Colonic mucosa (tissue), 4 donors: ENCODE measurements at regions not wholly inside any gene's neighbourhood (a gene's known extent, or its start where the extent isn't known, plus 50 kb on each side); places are given as distances from the start of the nearest gene placed in this dataset.
"Not testable (repeated sequence)": the region's sequence is repeated elsewhere in the genome, so short reads cannot be mapped to it uniquely, and the experiment has no call there.

Experiments
- DNase-seq: peaks from one replicate; pipeline ENCODE4 v3.0.0-alpha.2; 2020
- H3K27ac ChIP-seq: fragments of 200-600 bp; one replicate; pipeline ENCODE4 v1.8.0; 2021
- H3K27me3 ChIP-seq: fragments of 200-600 bp; one replicate; pipeline ENCODE4 v1.8.0; 2021
- H3K36me3 ChIP-seq: fragments of 200-600 bp; one replicate; pipeline ENCODE4 v1.8.0; 2021
- H3K4me1 ChIP-seq: fragments of 200-600 bp; one replicate; pipeline ENCODE4 v1.8.0; 2021; ENCODE audit warnings: mild to moderate bottlenecking
- H3K4me3 ChIP-seq: fragments of 200-600 bp; one replicate; pipeline ENCODE4 v1.8.0; 2021
- H3K9ac ChIP-seq, 2 donors: one replicate each; pipeline ENCODE4 v1.7.0; 2013; ENCODE audit warnings: control low read depth in 2 of 2, low read depth in 2 of 2, low read length in 2 of 2
- H3K9me3 ChIP-seq: fragments of 200-600 bp; one replicate; pipeline ENCODE4 v1.8.0; 2021
- CTCF ChIP-seq: fragments of 200-600 bp; IDR thresholded peaks from one replicate; pipeline ENCODE4 v1.8.0; 2022; ENCODE audit warnings: antibody characterized with exemption, mild to moderate bottlenecking
- intact Hi-C: fragments of 100-400 bp; cut with DNase I; formaldehyde crosslinking; loops from one replicate; pipeline ENCODE4 v1.14.1; 2022
- donor health status: healthy.
- donor health status: DM: no; HTN: no; CAD: no.
- donor health status: DM: no; HTN: no; CAD: no.

- Histone ChIP-seq H3K27me3 (no peaks in the 10 kb centered on the region), H3K36me3 (no peaks in the 10 kb centered on the region), H3K4me3 (no peak overlapping the region), H3K4me1 (no peaks in the 10 kb centered on the region), H3K27ac (no peak overlapping the region), H3K9ac (no peak overlapping the region), H3K9me3 (no peaks in the 10 kb centered on the region)
- intact Hi-C loops, result no loop called here
- TF ChIP-seq CTCF, result no peak
- no peak for DNase-seq
Measured at GRCh38 chr1:181219938-181220337, 131.4 kb downstream of the IER5 start.

DNA sequence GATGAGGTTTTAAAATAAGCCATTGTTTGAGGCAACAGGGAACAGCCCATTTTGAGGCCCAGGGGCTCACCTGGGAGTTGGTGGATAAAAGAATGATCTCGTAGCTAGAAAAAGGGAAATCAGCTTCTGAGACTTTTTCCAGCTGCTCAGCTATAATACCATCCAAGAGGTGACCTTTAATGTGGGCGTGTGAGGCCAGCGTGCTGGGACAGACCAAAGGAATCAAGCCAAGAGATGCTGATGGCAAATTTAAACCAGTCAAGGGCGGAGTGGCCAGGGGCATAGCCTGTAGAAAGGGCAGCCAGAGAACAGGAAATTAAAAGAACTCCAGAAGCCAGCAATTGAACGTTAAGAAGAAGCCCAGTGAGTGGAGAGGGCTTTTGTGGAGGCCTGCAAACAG, 132.6 kb downstream of the IER5 start:
- H3K27ac ChIP-seq, result no peak overlapping the region
- no peak overlapping the region for H3K4me3 ChIP-seq
- H3K36me3 ChIP-seq, result no peaks in the 10 kb centered on the region
- no peak overlapping the region for H3K9ac ChIP-seq
- H3K4me1 ChIP-seq, result no peaks in the 10 kb centered on the region
- intact Hi-C loops, result no loop called here
- no peaks in the 10 kb centered on the region for H3K27me3 ChIP-seq
- no peak for TF ChIP-seq CTCF
- DNase-seq, result no peak
- no peaks in the 10 kb centered on the region for H3K9me3 ChIP-seq

GRCh38 chr1:181222972-181223505, 134.5 kb downstream of the IER5 start:
- H3K9me3 ChIP-seq, result no peaks in the 10 kb centered on the region
- H3K9ac ChIP-seq, result no peak overlapping the region
- no peaks in the 10 kb centered on the region for H3K4me1 ChIP-seq
- no peak for TF ChIP-seq CTCF
- DNase-seq, result no peak
- H3K27me3 ChIP-seq, result no peaks in the 10 kb centered on the region
- intact Hi-C loops, result no loop called here
- no peak overlapping the region for H3K4me3 ChIP-seq
- H3K36me3 ChIP-seq, result no peaks in the 10 kb centered on the region
- no peak overlapping the region for H3K27ac ChIP-seq

GRCh38 chr1:181226728-181227127, 138.2 kb downstream of the IER5 start:
- H3K27me3 ChIP-seq, DNase-seq, H3K9ac ChIP-seq, H3K27ac ChIP-seq, intact Hi-C loops, H3K36me3 ChIP-seq, H3K4me3 ChIP-seq, H3K4me1 ChIP-seq, H3K9me3 ChIP-seq: not testable (repeated sequence)

DNA sequence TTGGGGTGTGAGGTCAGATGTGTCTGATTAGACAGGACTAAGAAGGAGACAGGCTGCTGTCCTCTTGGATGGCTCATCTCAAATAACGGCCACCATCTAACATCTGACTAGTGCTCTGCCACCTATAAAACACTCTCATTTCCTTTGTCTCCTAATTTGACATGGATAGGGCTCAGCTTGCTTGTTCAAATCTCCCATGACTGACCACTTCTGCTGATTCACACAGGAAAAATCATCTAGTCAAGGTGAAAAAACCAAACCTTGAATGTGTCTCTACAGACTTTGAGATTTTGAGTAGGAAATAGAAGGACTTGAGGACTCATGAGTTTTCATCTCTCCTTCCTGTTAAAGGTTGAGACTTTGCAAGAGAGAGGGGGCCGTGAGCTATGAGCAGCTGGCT, 150.6 kb downstream of the IER5 start:
- Histone ChIP-seq H3K4me1 (no peaks in the 10 kb centered on the region), H3K27ac (no peak overlapping the region), H3K4me3 (no peak overlapping the region), H3K27me3 (no peaks in the 10 kb centered on the region), H3K36me3 (no peaks in the 10 kb centered on the region), H3K9me3 (no peaks in the 10 kb centered on the region), H3K9ac (no peak overlapping the region)
- DNase-seq, result no peak
- TF ChIP-seq CTCF, result no peak
- intact Hi-C loops, result no loop called here

DNA sequence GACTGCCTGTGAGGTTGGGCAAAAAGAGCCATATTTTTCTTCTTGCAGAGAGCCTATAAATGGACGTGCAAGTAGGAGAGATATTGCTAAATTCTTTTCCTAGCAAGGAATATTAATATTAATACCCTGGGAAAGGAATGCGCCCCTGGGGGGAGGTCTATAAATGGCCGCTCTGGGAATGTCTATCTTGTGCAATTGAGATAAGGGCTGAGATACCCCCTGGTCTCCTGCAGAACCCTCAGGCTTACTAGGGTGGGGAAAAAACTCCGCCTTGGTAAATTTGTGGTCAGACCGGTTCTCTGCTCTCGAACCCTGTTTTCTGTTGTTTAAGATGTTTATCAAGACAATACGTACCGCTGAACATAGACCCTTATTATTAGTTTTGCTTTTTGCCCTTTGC, 157.8 kb downstream of the IER5 start:
- H3K9ac ChIP-seq, H3K9me3 ChIP-seq, DNase-seq, H3K27me3 ChIP-seq, H3K36me3 ChIP-seq, H3K4me1 ChIP-seq, H3K4me3 ChIP-seq, intact Hi-C loops, H3K27ac ChIP-seq: not testable (repeated sequence)

GRCh38 chr1:181248361-181248760, 159.9 kb downstream of the IER5 start:
- intact Hi-C loops, result not testable (repeated sequence)

More at GRCh38 chr1:181248361-181248760, 159.9 kb downstream of the IER5 start:
- H3K9ac ChIP-seq, H3K27ac ChIP-seq, H3K4me3 ChIP-seq, DNase-seq, H3K27me3 ChIP-seq, H3K9me3 ChIP-seq, H3K36me3 ChIP-seq, H3K4me1 ChIP-seq: not testable (repeated sequence)
